Spleen (tissue), 11 donors: ENCODE measurements at regions not wholly inside any gene's neighbourhood (a gene's known extent, or its start where the extent isn't known, plus 50 kb on each side); places are given as distances from the start of the nearest gene placed in this dataset.

ENCODE experiments used
- DNase-seq: peaks from one replicate; pipeline ENCODE4 v3.0.0-alpha.2; 2020
- H3K27ac ChIP-seq, 8 donors: fragments of 200-600 bp; sonication (generic) in 7 of 8; 1 replicate in 4 of 8; 2 replicates in 4 of 8; pipeline versions ENCODE4 v1.5.0 to v1.8.0; 2016 to 2021; ENCODE audit warnings: inconsistent platforms in 4 of 8, mild to moderate bottlenecking in 4 of 8, moderate library complexity in 1 of 8
- H3K27me3 ChIP-seq, 7 donors: fragments of 200-600 bp; sonication (generic) in 6 of 7; replicated peaks in 1 of 7; 1 replicate in 4 of 7; 2 replicates in 3 of 7; pipeline versions ENCODE4 v1.5.0 to v1.8.0; 2016 to 2021; ENCODE audit warnings: inconsistent platforms in 3 of 7, mild to moderate bottlenecking in 1 of 7
- H3K36me3 ChIP-seq, 6 donors: fragments of 200-600 bp; sonication (generic) in 5 of 6; 1 replicate in 4 of 6; 2 replicates in 2 of 6; pipeline versions ENCODE4 v1.5.0 to v1.8.0; 2016 to 2021; ENCODE audit warnings: inconsistent platforms in 2 of 6
- H3K4me1 ChIP-seq, 6 donors: fragments of 200-600 bp; sonication (generic) in 5 of 6; 1 replicate in 3 of 6; 2 replicates in 3 of 6; pipeline versions ENCODE4 v1.5.0 to v1.8.0; 2016 to 2021; ENCODE audit warnings: inconsistent platforms in 3 of 6
- H3K4me3 ChIP-seq, 8 donors: fragments of 200-600 bp; sonication (generic) in 7 of 8; 1 replicate in 4 of 8; 2 replicates in 4 of 8; pipeline versions ENCODE4 v1.5.0 to v1.8.0; 2016 to 2021; ENCODE audit warnings: inconsistent platforms in 4 of 8, mild to moderate bottlenecking in 4 of 8, moderate library complexity in 2 of 8
- H3K9me3 ChIP-seq, 8 donors: fragments of 200-600 bp; sonication (generic) in 7 of 8; 1 replicate in 4 of 8; 2 replicates in 4 of 8; pipeline versions ENCODE4 v1.5.0 to v1.8.0; 2016 to 2021; ENCODE audit warnings: inconsistent platforms in 4 of 8
- CTCF ChIP-seq, 11 experiments: fragments of 200-600 bp in 7 of 11; fragments of 450-650 bp in 4 of 11; sonication (generic) in 4 of 11; IDR thresholded peaks in 8 of 11; conservative IDR thresholded peaks in 3 of 11; 1 replicate in 7 of 11; 2 replicates in 4 of 11; pipeline versions ENCODE4 v1.4.0 to v1.8.0; 2016 to 2021; ENCODE audit warnings: antibody characterized with exemption in 11 of 11, inconsistent platforms in 4 of 11, mild to moderate bottlenecking in 1 of 11
- POLR2A ChIP-seq, 3 donors: fragments of 450-650 bp; IDR thresholded peaks; one replicate each; pipeline ENCODE4 v1.5.1; 2017; ENCODE audit warnings: antibody characterized with exemption in 3 of 3, mild to moderate bottlenecking in 1 of 3
- POLR2AphosphoS5 ChIP-seq, 3 donors: sonication (generic); formaldehyde crosslinking; IDR thresholded peaks; one replicate each; pipeline ENCODE4 v1.5.1; 2017; ENCODE audit warnings: antibody characterized with exemption in 3 of 3
- WGBS, 5 donors: extraction: QIAGEN DNeasy Blood & Tissue Kit in 3 of 5; methylation state at CpG; one replicate each; pipeline versions ENCODE4 v1.1.5 to v1.1.7; 2013 to 2018; 5-methylcytosine and 5-hydroxymethylcytosine counted together
- intact Hi-C: fragments of 100-400 bp; cut with DNase I; formaldehyde crosslinking; loops from one replicate; pipeline ENCODE4 v1.15.0; 2023; ENCODE audit warnings: low total_unique reads
- donor health status: healthy with polysubstance abuse.
- donor health status: DM: no; HTN: no; CAD: no; lungs with moderate emphysema.
- donor health status: DM: no; HTN: no; CAD: no.
- donor health status: Bipolar disorder and iron deficiency.
- donor health status: healthy.
- donor health status: DM: no; HTN: no; CAD: no.
- donor health status: DM: yes; HTN: yes; CAD: no.

DNA sequence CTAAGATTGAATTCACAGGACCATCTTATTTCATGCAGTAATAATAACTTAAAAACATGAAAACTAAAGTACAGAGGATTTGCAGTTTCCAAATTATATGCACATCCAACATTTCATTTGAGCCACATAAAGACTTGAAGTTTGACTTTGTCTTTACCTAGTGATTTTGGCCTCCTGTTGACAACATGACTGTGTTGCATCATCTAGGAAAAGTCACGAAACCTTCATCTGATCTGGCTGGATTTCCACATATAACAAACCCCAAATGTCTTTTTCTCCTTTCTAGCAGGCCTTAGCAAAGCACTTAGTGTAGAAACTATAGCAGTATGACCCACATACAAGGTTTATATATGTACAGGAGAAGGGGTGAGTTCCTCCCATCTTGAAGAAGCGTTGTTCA lies 406.5 kb upstream of the CDH5 start:
- Histone ChIP-seq H3K27me3 (no peaks in the 10 kb centered on the region), H3K9me3 (no peaks in the 10 kb centered on the region), H3K27ac (no peak overlapping the region), H3K4me1 (no peaks in the 10 kb centered on the region), H3K36me3 (no peaks in the 10 kb centered on the region), H3K4me3 (no peak overlapping the region)
- WGBS, 5 donors: 75 to 87% (median 82%) methylated on average over 2 of the region's 2 CpGs
- TF ChIP-seq CTCF (IDR thresholded peaks at IDR 0.05 in 8 of 11, conservative IDR thresholded peaks at IDR 0.05 in 3 of 11): no peak
- no peak for TF ChIP-seq POLR2AphosphoS5 (IDR thresholded peaks at IDR 0.05)
- TF ChIP-seq POLR2A (IDR thresholded peaks at IDR 0.05): no peak
- no peak for DNase-seq
- intact Hi-C loops: no loop called here

GRCh38 chr16:65958086-65958485 lies 408.4 kb upstream of the CDH5 start:
- no peaks in the 10 kb centered on the region for H3K9me3 ChIP-seq
- no peak for DNase-seq
- H3K4me3 ChIP-seq: no peak overlapping the region
- no peaks in the 10 kb centered on the region for H3K36me3 ChIP-seq
- WGBS, 5 donors: 59 to 74% (median 69%) methylated on average over 3 of the region's 3 CpGs
- no peaks in the 10 kb centered on the region for H3K27me3 ChIP-seq
- H3K4me1 ChIP-seq: no peaks in the 10 kb centered on the region
- H3K27ac ChIP-seq: no peak overlapping the region
- intact Hi-C loops: no loop called here
- TF ChIP-seq POLR2A (IDR thresholded peaks at IDR 0.05): no peak
- no peak for TF ChIP-seq CTCF (IDR thresholded peaks at IDR 0.05 in 8 of 11, conservative IDR thresholded peaks at IDR 0.05 in 3 of 11)

DNA sequence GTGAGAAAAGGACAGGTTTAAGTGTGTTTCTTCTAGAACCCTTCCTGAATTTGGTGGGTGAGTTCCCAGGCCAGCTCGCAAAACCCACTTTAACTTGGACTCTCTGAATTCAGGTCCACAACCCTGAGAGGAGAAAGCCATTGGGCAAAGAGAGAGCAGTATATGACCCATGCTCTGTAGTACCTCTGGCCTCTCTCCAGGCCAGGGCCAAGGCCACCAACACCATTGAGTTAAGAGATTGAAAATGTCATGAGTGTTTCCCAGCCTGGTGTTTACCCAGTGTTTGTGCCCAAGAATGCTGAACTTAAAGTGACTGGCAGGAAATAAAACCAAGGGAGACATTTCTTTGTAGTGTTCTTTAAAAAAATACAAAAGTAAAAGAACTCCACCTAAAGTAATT lies 410.4 kb upstream of the CDH5 start:
- intact Hi-C loops: no loop called here
- Histone ChIP-seq H3K36me3 (no peaks in the 10 kb centered on the region), H3K27ac (no peak overlapping the region), H3K4me1 (no peaks in the 10 kb centered on the region), H3K9me3 (no peaks in the 10 kb centered on the region), H3K27me3 (no peaks in the 10 kb centered on the region), H3K4me3 (no peak overlapping the region)
- TF ChIP-seq POLR2AphosphoS5 (IDR thresholded peaks at IDR 0.05) (no peak), CTCF (IDR thresholded peaks at IDR 0.05 in 8 of 11, conservative IDR thresholded peaks at IDR 0.05 in 3 of 11) (no peak), POLR2A (IDR thresholded peaks at IDR 0.05) (no peak)
- no peak for DNase-seq
- WGBS, 5 donors: 72 to 84% (median 80%) methylated on average over 1 of the region's 1 CpG

DNA sequence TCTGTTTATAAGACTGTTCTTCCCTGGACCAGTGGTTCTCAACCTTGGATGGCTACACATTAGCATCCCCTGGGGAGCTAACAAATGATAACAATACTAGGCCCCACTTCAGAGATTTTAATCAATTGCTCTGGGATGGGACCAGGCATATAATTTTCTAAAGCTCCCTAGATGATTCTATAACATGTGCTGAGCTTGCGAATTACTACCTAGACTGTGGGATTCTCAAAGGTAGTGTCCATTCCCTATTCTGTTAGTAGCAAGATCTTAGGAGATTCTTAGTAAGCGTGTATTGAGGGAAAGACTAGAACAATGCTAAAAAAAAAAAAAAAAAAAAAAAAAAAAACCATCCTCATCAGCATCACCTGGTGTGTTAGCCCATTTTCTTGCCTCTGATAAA lies 412.0 kb upstream of the CDH5 start:
- TF ChIP-seq CTCF (IDR thresholded peaks at IDR 0.05 in 8 of 11, conservative IDR thresholded peaks at IDR 0.05 in 3 of 11) (no peak), POLR2AphosphoS5 (IDR thresholded peaks at IDR 0.05) (no peak), POLR2A (IDR thresholded peaks at IDR 0.05) (no peak)
- Histone ChIP-seq H3K4me1 (no peaks in the 10 kb centered on the region), H3K9me3 (no peaks in the 10 kb centered on the region), H3K4me3 (no peak overlapping the region), H3K27ac (no peak overlapping the region), H3K36me3 (no peaks in the 10 kb centered on the region), H3K27me3 (no peaks in the 10 kb centered on the region)
- no peak for DNase-seq
- intact Hi-C loops: no loop called here
- 88 to 97% (median 95%) methylated on average over 2 of the region's 2 CpGs for WGBS, 5 donors
